ENCODE measurements at regions not wholly inside any gene's neighbourhood (a gene's known extent, or its start where the extent isn't known, plus 50 kb on each side); places are given as distances from the start of the nearest gene placed in this dataset.

DNA sequence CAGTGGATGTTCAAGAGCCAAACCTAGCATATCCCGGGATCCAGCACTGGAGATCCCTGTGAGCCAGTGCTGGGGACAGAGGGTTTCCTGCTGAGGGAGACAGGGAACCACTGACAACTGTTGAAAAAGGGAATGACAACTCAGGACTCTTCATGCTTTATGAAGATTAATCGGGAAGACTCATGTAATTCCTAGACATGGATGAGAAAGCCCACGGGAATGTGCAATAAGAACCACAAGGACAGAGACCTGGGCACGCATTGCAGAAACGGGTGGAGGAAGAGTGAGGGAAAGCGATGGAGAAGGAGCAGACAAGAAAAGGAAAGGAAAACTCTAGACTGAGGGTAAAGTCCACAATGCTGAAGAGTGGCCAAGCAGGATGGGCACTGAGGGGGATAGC lies 296.0 kb downstream of the PCNX1 start:
- DNase-seq: no peak

- no peak for DNase-seq
These were observed 297.0 kb downstream of the PCNX1 start for GRCh38 chr14:71204231-71204630.

- DNase-seq: no peak
These were observed 297.5 kb downstream of the PCNX1 start for GRCh38 chr14:71204768-71205167.

GRCh38 chr14:71206123-71206522 lies 298.9 kb downstream of the PCNX1 start:
- no peak for DNase-seq

- DNase-seq: no peak
These were observed 299.6 kb downstream of the PCNX1 start for GRCh38 chr14:71206766-71207371.

DNA sequence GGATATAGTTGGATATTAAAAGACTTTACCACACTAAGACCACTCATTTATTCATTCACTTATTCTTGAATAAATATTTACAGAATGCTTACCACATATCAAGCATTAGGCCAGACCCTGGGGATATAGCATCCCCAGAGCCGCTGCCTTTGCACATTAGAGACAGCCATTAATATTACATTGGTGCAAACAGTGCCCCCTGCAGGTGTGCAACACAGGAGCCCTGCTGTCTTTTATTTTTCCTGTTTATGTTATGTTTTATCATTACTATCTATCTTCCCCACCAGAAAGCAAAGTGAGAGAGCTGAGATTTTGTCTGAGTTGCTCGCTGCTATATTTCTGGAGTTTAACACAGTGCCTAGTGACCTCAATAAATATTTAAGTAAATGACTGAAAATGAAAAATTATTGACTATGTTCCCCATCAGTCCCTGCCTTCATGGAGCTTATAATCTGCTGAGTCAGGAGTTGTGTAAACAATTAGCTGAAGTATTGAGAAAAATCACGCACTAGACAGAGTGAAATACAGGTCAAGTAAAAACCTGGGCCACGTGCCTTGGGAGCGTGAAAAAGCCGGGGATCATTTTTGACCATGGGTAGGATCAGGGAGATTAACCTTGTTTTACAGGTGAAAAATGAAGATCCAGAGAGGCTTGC lies 301.6 kb downstream of the PCNX1 start:
- no peak for DNase-seq

- DNase-seq: no peak
These were observed 302.6 kb downstream of the PCNX1 start for GRCh38 chr14:71209888-71210287.

DNA sequence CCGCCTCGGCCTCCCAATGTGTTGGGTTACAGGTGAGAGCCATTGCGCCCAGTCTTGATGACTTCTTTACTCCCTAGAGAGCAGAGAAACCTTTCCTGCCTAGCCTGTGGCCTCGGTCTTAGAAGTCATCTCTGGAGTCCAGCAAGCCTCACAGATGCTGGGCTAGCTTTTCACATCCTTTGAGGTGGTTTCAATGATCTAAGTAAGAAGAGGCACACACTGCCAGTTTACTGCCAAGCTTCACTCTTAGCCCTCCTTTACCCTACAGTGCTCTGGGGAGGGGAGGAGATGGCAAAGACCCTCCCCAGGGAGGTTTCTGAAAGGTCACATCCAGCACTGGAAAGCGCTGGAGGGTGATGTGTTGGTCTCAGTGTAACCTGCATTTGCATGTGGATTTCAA lies 304.8 kb downstream of the PCNX1 start:
- DNase-seq: no peak

DNA sequence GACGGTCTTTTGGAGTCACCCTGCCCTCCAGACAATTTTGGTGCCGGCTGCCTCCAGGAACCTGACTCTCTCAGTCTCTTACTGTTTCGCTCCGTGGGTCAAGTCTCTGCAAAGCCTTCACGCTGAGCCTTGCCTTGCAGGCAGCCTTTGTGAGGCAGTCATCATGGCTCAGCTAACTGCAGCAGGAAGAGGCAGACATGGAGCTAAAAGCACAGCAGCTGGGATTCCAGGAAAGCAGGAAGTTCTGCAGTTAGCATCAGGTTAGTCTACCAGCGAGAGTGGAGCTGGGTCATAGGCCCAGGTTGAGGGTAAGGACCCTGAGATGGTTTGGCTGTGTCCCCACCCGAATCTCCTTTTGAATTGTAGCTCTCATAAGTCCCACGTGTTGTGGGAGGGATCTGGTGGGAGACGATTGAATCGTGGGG lies 305.4 kb downstream of the PCNX1 start:
- no peak for DNase-seq

- no peak for DNase-seq
These were observed 307.0 kb downstream of the PCNX1 start for GRCh38 chr14:71214241-71214640.

DNA sequence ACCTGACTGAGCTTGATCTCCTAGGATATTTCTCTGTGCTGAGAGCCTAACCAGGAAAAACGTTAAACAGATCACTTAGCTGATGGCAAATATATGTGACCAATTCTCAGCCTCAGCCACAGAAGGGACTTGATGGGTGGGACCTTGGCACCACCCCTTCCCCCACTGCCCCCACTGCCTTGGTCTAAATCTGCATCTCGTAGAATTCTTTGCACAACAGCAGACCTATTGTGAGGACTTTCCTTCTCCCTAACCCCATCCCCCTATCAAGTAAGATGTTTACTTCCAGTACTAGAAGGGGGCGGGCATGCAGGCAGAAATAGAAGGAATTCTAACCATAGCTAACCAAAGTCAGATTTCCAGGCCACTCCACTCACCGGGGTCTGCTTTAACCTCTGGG lies 313.2 kb downstream of the PCNX1 start:
- DNase-seq: no peak

DNA sequence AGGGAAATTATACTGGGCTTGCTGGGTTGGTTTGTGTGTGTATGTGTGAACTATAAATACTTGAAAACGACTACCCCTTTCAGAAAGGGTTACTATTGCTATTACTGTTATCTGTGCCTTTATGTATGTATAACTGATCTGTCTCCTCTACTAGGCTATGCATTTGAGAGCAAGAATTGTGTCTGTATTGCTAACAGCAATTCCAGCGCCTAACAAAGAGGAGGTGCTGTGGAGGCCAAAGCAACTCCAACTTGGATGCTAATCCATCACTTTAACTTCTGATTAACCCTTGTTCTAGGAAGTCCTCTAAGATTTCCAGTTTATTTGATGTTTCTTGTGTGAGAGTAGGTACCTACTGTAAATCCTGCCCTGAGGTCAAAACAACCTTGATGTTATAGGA lies 313.9 kb downstream of the PCNX1 start:
- no peak for DNase-seq

DNA sequence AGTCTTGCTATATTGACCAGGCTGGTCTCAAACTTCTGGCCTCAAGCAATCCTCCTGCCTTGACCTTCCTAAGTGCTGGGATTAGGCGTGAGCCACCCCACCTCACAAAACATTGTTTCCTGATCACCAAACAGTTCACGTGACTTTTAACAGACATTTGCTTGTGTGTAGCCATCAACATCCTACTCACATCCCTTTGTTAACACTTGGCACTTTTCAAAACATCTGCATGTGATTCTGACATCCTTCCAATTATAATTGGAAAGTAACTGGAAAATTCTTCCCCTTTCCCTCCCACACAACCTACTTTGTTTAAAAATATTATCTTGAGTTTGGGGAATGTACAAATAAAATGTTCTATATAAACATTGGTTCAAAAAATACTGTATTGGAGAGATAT lies 317.9 kb downstream of the PCNX1 start:
- DNase-seq: no peak

DNA sequence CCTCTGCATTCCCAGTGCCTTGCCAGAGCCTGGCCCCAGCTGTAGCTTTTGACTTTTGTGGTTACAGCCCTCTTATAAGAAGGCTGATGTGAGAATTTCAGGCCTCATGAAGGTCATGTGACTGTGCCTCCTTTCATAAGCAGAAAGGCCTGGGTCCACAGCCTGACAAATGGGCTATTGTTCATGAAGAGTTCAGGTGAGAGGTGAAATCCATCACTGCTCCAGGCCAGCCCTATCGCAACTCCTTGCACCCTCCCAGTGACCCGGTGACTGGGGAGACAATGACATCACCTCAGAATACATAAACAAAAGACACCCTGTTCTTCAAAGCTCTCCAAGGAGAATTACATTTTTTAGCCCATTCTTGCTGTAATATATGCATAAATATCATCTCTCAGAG lies 321.5 kb downstream of the PCNX1 start:
- no peak for DNase-seq

GRCh38 chr14:71229875-71230274 lies 322.6 kb downstream of the PCNX1 start:
- DNase-seq: no peak

GRCh38 chr14:71230897-71231296 lies 323.6 kb downstream of the PCNX1 start:
- no peak for DNase-seq

GRCh38 chr14:71231521-71232393 lies 324.5 kb downstream of the PCNX1 start:
- no peak for DNase-seq

GRCh38 chr14:71232506-71232905 lies 325.2 kb downstream of the PCNX1 start:
- no peak for DNase-seq

- DNase-seq: no peak
These were observed 328.6 kb downstream of the PCNX1 start for GRCh38 chr14:71235875-71236274.

DNA sequence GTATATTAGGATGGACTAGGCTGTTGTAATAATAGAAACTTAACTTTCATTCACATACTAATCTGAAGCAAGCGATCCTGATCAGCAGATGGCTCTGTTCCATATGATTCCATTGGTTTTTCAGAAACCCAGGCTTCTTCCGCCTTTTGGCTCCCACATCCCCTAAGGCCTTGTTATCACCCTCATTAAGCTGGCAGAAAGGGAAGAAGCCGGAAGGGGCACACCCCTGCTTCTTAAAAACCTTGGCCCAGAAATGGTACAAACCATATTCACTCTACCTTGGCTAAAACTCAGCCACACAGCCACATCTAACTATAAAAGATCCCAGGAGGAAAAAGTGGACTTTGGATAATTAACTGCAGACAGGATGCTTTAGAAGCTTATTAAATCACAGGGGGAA lies 329.2 kb downstream of the PCNX1 start:
- no peak for DNase-seq

- no peak for DNase-seq
These were observed 330.3 kb downstream of the PCNX1 start for GRCh38 chr14:71237556-71237955.

- DNase-seq: no peak
These were observed 331.6 kb downstream of the PCNX1 start for GRCh38 chr14:71238835-71239234.

DNA sequence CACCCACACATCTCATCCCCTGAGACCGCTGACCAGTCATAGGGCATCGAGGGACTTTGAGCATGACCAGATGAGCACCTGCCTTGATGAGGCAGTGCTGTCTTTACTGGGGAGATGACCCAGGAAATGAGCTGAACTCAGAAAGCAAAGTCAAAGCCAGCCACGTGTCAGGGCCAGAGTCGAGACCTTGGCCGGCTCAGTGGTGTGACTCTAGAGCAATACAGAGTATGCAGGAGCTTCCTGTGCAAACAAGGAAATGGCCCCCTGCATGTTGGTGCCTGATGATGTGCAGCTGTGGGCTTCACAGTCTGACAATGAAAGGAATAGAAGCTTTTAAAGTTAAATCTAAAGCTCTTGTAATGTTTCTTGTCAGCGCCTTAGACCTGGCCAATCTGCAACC lies 332.9 kb downstream of the PCNX1 start:
- no peak for DNase-seq

GRCh38 chr14:71240866-71241520 lies 333.7 kb downstream of the PCNX1 start:
- DNase-seq: no peak
